ENCODE measurements at regions not wholly inside any gene's neighbourhood (a gene's known extent, or its start where the extent isn't known, plus 50 kb on each side); places are given as distances from the start of the nearest gene placed in this dataset.

DNA sequence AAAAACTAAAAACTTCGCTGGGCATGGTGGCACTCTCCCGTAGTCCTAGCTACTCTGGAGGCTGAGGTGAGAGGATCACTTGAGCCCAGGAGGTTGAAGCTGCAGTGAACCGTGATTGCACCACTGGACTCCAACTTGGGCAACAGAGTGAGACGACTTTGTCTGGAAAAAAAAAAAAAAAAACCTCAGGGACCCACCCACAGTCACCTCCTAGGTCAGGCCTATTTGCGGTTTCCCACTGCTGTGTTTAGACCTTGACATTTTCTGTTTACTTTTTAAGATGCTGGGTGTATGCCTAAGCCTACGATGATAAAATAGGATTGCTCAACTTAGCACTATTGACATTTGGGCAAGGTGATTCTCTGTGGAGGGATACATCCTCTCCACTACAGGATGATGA lies 197.4 kb upstream of the TBL1X start:
- no peak overlapping the region for H3K27ac ChIP-seq (ENCODE audit: insufficient read depth, low read length)
- no peak overlapping the region for H2AFZ ChIP-seq (replicated peaks; ENCODE audit: low read length, poor library complexity)
- dilution Hi-C loops (cut with HindIII; ENCODE audit: low sequenced_read_pairs, unreplicated experiment) = no loop called here
- H2BK20ac ChIP-seq (ENCODE audit: low read depth, low read length) = no peak overlapping the region
- ATAC-seq (ENCODE audit: low read depth) = no peak
- no peak overlapping the region for H4K8ac ChIP-seq (ENCODE audit: low read depth in 2 of 2, low read length in 2 of 2)
- no peaks in the 10 kb centered on the region for H4K20me1 ChIP-seq (ENCODE audit: insufficient read depth, low read length)
- no peak overlapping the region for H3K14ac ChIP-seq (replicated peaks; ENCODE audit: low read depth, low read length)
- H3K79me1 ChIP-seq (ENCODE audit: low read depth in 1 of 2, low read length in 2 of 2) = no peaks in the 10 kb centered on the region
- H2BK120ac ChIP-seq (ENCODE audit: low read depth, low read length) = no peak overlapping the region
- no peak overlapping the region for H4K91ac ChIP-seq (ENCODE audit: insufficient read depth, low read depth, low read length)
- no peaks in the 10 kb centered on the region for H3K36me3 ChIP-seq (ENCODE audit: control insufficient read depth, insufficient read depth, low read length)
- ChIA-PET CTCF (no interaction called here), POLR2A (ENCODE audit: unreplicated experiment) (no interaction called here)
- 60% methylated on average over 1 of the region's 6 CpGs; no CpG with 5 or more reads in 1 of the 2 experiments for WGBS, 2 experiments (ENCODE audit: extremely low coverage in 2 of 2, insufficient read length in 1 of 2)
- no peaks in the 10 kb centered on the region; the same call in 1 of the 2 replicates for H3K27me3 ChIP-seq (ENCODE audit: control insufficient read depth, insufficient read depth, low read length)
- no peak overlapping the region for H3K56ac ChIP-seq (ENCODE audit: extremely low read depth, insufficient read depth, low read length)
- in situ Hi-C loops (cut with MboI; ENCODE audit: low sequenced_read_pairs) = no loop called here
- H3K9me1 ChIP-seq (ENCODE audit: insufficient read depth, low read length) = no peaks in the 10 kb centered on the region
- H2BK15ac ChIP-seq (ENCODE audit: low read depth, low read length) = no peak overlapping the region
- no peak for TF ChIP-seq BHLHE40 (IDR thresholded peaks at IDR 0.05; ENCODE audit: low read depth, low read length)
- no peak for TF ChIP-seq USF2 (IDR thresholded peaks at IDR 0.05; ENCODE audit: low read depth, low read length)
- TF ChIP-seq CEBPB (IDR thresholded peaks at IDR 0.05; ENCODE audit: low read depth, low read length) = no peak
- TF ChIP-seq POLR2A (IDR thresholded peaks at IDR 0.05; ENCODE audit: low read depth, low read length) = no peak
- no peak for TF ChIP-seq FOS (IDR thresholded peaks at IDR 0.05; ENCODE audit: low read depth, low read length)
- no peak for TF ChIP-seq RCOR1 (IDR thresholded peaks at IDR 0.05; ENCODE audit: insufficient replicate concordance, low read length)
- no peak for TF ChIP-seq RAD21 (IDR thresholded peaks at IDR 0.05; ENCODE audit: low read length)
- TF ChIP-seq MAFK (IDR thresholded peaks at IDR 0.05; ENCODE audit: low read depth, low read length) = no peak
- H2AK9ac ChIP-seq (replicated peaks; ENCODE audit: low read depth, low read length, poor library complexity) = no peak overlapping the region
- H4K5ac ChIP-seq (ENCODE audit: low read depth, low read length) = no peak overlapping the region
- H2AK5ac ChIP-seq (ENCODE audit: low read depth, low read length) = no peak overlapping the region
- intact Hi-C loops (cut with micrococcal nuclease) = no loop called here
- no peaks in the 10 kb centered on the region for H3K9me3 ChIP-seq (ENCODE audit: control insufficient read depth, insufficient read depth, low read length)
- H3K18ac ChIP-seq (ENCODE audit: low read depth, low read length) = no peak overlapping the region
- H3K23ac ChIP-seq (ENCODE audit: low read depth, low read length) = no peak overlapping the region
- H2BK5ac ChIP-seq (ENCODE audit: low read depth, low read length, poor library complexity, severe bottlenecking) = no peak overlapping the region
- no peak for DNase-seq
- H3K4me2 ChIP-seq (ENCODE audit: low read depth, low read length) = no peak overlapping the region
- no peak overlapping the region for H3K9ac ChIP-seq (ENCODE audit: low read depth, low read length)
- no TSS peak for BruUV-seq (replicated peaks)
- no peaks in the 10 kb centered on the region for H3K4me1 ChIP-seq (ENCODE audit: control insufficient read depth, insufficient read depth, low read length)
- H3K4ac ChIP-seq (ENCODE audit: low read depth, low read length) = no peak overlapping the region
- H3K4me3 ChIP-seq (ENCODE audit: insufficient read depth, low read depth, low read length) = no peak overlapping the region

Measured in IMR-90 (cell line).